Activated B cell treated with CpG ODN at 0.5 μM for 24 hours (primary cell): ENCODE measurements at regions not wholly inside any gene's neighbourhood (a gene's known extent, or its start where the extent isn't known, plus 50 kb on each side); places are given as distances from the start of the nearest gene placed in this dataset.

Experiments used
- ATAC-seq: fragments of 200-7000 bp; cut with Tn5 transposase; one replicate; pipeline ENCODE4 v1.10.0; 2021; ENCODE audit warnings: low read depth, mild to moderate bottlenecking, moderate library complexity
- CTCF ChIA-PET: fragments of 350-600 bp; sonication (Branson Sonifier 250); formaldehyde crosslinking; loops from one replicate; lab custom pipeline; 2021; ENCODE audit warnings: antibody characterized with exemption; lab: Charles Lee
- POLR2A ChIA-PET: fragments of 350-600 bp; sonication (Branson Sonifier 250); formaldehyde crosslinking; loops from one replicate; lab custom pipeline; 2021; ENCODE audit warnings: antibody characterized with exemption; lab: Charles Lee
- DNase-seq: peaks from one replicate; pipeline ENCODE4 v3.0.0; 2022
- H3K27ac Mint-ChIP-seq: one replicate; pipeline ENCODE4 v1.8.0; 2020; ENCODE audit warnings: mixed read lengths
- H3K27me3 Mint-ChIP-seq: one replicate; pipeline ENCODE4 v1.8.0; 2021; ENCODE audit warnings: mixed read lengths
- H3K36me3 Mint-ChIP-seq: one replicate; pipeline ENCODE4 v1.8.0; 2021; ENCODE audit warnings: low read depth, mixed read lengths
- H3K4me1 Mint-ChIP-seq: one replicate; pipeline ENCODE4 v1.8.0; 2021; ENCODE audit warnings: mixed read lengths
- H3K4me3 Mint-ChIP-seq: one replicate; pipeline ENCODE4 v1.8.0; 2020; ENCODE audit warnings: mild to moderate bottlenecking, mixed read lengths
- H3K9me3 Mint-ChIP-seq: one replicate; pipeline ENCODE4 v1.8.0; 2020; ENCODE audit warnings: mixed read lengths
- intact Hi-C: fragments of 100-400 bp; cut with micrococcal nuclease; formaldehyde crosslinking; loops from one replicate; pipeline ENCODE4 v1.15.1; 2024
- TF ChIP-seq, protein P1 (sequence below): fragments of 200-600 bp; IDR thresholded peaks from one replicate; pipeline ENCODE4 v1.8.0; 2022; ENCODE audit warnings: antibody characterized with exemption, mild to moderate bottlenecking

DNA sequence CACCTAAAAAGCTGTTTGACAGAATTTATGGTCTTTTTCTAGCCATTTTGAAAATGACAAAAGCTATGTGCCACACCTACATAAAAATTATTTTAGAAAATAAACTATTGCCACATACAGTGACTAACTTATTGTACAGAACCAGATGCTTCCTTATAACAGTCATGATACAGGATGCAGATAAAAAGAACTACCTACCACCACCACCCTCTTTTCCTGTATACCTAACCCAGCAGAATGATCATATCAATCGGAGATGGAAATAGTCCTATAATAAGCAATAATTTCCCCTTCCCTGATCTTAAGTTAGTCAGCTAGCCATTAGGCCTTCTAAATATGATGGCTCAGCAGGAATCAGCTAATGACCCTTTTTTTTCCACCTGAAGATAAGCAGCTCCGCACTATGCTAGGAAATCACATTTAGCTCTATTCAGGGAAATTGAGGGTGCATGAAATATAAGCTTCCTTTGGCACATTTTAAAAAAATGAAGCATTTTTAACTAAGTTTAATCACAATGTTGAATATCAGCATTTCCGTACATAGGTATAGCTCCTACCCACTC is 155.5 kb upstream of the SETMAR start:
- no peak overlapping the region for H3K27ac Mint-ChIP-seq
- H3K9me3 Mint-ChIP-seq = no peaks in the 10 kb centered on the region
- no peaks in the 10 kb centered on the region for H3K36me3 Mint-ChIP-seq
- ChIA-PET CTCF (no interaction called here), POLR2A (no interaction called here)
- intact Hi-C loops = no loop called here
- TF ChIP-seq, protein P1, sequence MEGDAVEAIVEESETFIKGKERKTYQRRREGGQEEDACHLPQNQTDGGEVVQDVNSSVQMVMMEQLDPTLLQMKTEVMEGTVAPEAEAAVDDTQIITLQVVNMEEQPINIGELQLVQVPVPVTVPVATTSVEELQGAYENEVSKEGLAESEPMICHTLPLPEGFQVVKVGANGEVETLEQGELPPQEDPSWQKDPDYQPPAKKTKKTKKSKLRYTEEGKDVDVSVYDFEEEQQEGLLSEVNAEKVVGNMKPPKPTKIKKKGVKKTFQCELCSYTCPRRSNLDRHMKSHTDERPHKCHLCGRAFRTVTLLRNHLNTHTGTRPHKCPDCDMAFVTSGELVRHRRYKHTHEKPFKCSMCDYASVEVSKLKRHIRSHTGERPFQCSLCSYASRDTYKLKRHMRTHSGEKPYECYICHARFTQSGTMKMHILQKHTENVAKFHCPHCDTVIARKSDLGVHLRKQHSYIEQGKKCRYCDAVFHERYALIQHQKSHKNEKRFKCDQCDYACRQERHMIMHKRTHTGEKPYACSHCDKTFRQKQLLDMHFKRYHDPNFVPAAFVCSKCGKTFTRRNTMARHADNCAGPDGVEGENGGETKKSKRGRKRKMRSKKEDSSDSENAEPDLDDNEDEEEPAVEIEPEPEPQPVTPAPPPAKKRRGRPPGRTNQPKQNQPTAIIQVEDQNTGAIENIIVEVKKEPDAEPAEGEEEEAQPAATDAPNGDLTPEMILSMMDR = no peak
- no peaks in the 10 kb centered on the region for H3K27me3 Mint-ChIP-seq
- no peak for ATAC-seq
- no peak overlapping the region for H3K4me3 Mint-ChIP-seq
- no peak for DNase-seq
- H3K4me1 Mint-ChIP-seq = no peaks in the 10 kb centered on the region

DNA sequence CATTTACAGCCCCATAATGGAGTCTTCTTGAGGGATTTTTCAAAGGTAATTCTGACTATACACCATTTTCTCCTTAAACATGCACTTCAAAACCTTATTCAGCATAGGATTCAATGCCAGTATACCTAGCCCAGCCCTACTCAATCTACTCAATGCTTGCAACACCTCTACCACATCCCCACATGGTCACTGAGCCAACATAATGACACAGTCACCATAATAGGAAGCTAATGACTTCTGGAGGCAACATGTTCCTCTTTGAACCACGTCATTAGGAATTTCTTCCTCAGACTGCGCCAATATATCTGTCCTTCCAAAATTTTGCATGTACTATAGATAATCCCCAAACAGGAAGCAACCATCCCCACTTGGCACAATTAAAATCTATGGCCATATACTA is 153.9 kb upstream of the SETMAR start:
- Mint-ChIP-seq H3K27ac (no peak overlapping the region), H3K36me3 (no peaks in the 10 kb centered on the region), H3K4me1 (no peaks in the 10 kb centered on the region), H3K9me3 (no peaks in the 10 kb centered on the region), H3K27me3 (no peaks in the 10 kb centered on the region), H3K4me3 (no peak overlapping the region)
- ChIA-PET CTCF (no interaction called here), POLR2A (no interaction called here)
- ATAC-seq (no peak), DNase-seq (no peak)
- TF ChIP-seq, protein P1 = no peak
- intact Hi-C loops = no loop called here

DNA sequence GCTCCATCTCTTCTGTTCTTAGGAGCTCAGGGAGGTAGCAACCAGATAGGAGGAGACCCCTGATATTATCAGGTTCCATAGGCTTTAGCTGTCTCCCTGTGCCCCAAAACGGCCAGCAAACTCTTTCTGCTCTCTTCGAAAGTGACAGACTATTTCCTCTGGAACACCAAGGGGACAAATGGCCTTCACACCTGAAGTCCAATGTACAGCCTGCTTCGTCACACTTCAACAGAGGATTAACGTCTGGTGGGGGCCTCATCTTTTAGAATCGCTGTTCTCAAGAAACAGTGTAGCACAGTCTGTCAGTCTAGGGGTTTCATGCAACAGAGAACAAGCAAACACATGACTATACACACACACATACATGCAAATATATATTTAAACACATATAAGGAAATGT is 152.4 kb upstream of the SETMAR start:
- H3K4me1 Mint-ChIP-seq = no peaks in the 10 kb centered on the region
- H3K27ac Mint-ChIP-seq = no peak overlapping the region
- DNase-seq = no peak
- H3K36me3 Mint-ChIP-seq = no peaks in the 10 kb centered on the region
- TF ChIP-seq, protein P1 = no peak
- H3K9me3 Mint-ChIP-seq = no peaks in the 10 kb centered on the region
- no peak for ATAC-seq
- no peak overlapping the region for H3K4me3 Mint-ChIP-seq
- ChIA-PET POLR2A (no interaction called here), CTCF (no interaction called here)
- H3K27me3 Mint-ChIP-seq = no peaks in the 10 kb centered on the region
- intact Hi-C loops = no loop called here

GRCh38 chr3:4151859-4152258 is 151.3 kb upstream of the SETMAR start:
- Mint-ChIP-seq H3K4me3 (no peak overlapping the region), H3K4me1 (no peaks in the 10 kb centered on the region), H3K27me3 (no peaks in the 10 kb centered on the region), H3K36me3 (no peaks in the 10 kb centered on the region), H3K9me3 (no peaks in the 10 kb centered on the region), H3K27ac (no peak overlapping the region)
- ATAC-seq (no peak), DNase-seq (no peak)
- CTCF ChIA-PET = no interaction called here
- TF ChIP-seq, protein P1 = no peak
- POLR2A ChIA-PET = no interaction called here
- intact Hi-C loops = no loop called here

GRCh38 chr3:4153771-4154170 is 149.4 kb upstream of the SETMAR start:
- ChIA-PET POLR2A (no interaction called here), CTCF (no interaction called here)
- Mint-ChIP-seq H3K27ac (no peak overlapping the region), H3K27me3 (no peaks in the 10 kb centered on the region), H3K4me3 (no peak overlapping the region), H3K9me3 (peaks cover 2% of the 10 kb centered on the region), H3K4me1 (no peaks in the 10 kb centered on the region), H3K36me3 (no peaks in the 10 kb centered on the region)
- intact Hi-C loops = no loop called here
- TF ChIP-seq, protein P1 = no peak
- DNase-seq (no peak), ATAC-seq (no peak)
